DND-41 (cell line): ENCODE measurements at regions not wholly inside any gene's neighbourhood (a gene's known extent, or its start where the extent isn't known, plus 50 kb on each side); places are given as distances from the start of the nearest gene placed in this dataset.

ENCODE experiments used
- ATAC-seq: fragments of 200-7000 bp; cut with Tn5 transposase; 3 replicates; pipeline ENCODE4 v1.9.1; 2021; ENCODE audit warnings: low read depth; ENCODE audit not compliant: insufficient read depth
- DNase-seq: peaks from one replicate; pipeline ENCODE4 v3.0.0-alpha.2; 2020
- H2AFZ ChIP-seq: 2 replicates; pipeline ENCODE4 v1.6.0; 2012; ENCODE audit warnings: low read depth, low read length
- H3K27ac ChIP-seq: 2 replicates; pipeline ENCODE4 v1.5.1; 2012; ENCODE audit warnings: low read length, inconsistent platforms
- H3K27me3 ChIP-seq: fragments of 200-600 bp; sonication (generic); 2 replicates; pipeline ENCODE4 v1.6.0; 2012; ENCODE audit warnings: low read length, mild to moderate bottlenecking, inconsistent platforms; ENCODE audit not compliant: insufficient read depth, poor library complexity
- H3K36me3 ChIP-seq: 2 replicates; pipeline ENCODE4 v1.5.1; 2012; ENCODE audit warnings: low read length, inconsistent platforms; ENCODE audit not compliant: insufficient read depth
- H3K4me1 ChIP-seq: 2 replicates; pipeline ENCODE4 v1.5.1; 2012; ENCODE audit warnings: mild to moderate bottlenecking, low read length; ENCODE audit not compliant: insufficient read depth
- H3K4me2 ChIP-seq: 2 replicates; pipeline ENCODE4 v1.6.0; 2012; ENCODE audit warnings: mild to moderate bottlenecking, moderate library complexity, low read length, inconsistent platforms; ENCODE audit not compliant: insufficient read depth
- H3K4me3 ChIP-seq, 2 experiments: fragments of 200-600 bp in 1 of 2; shearing (Covaris generic) in 1 of 2; 2 replicates each; pipeline ENCODE4 v1.5.1; 2012 to 2016; ENCODE audit warnings: inconsistent platforms in 2 of 2, low read length in 2 of 2, mild to moderate bottlenecking in 2 of 2, low read depth in 1 of 2, moderate library complexity in 1 of 2
- H3K79me2 ChIP-seq: 2 replicates; pipeline ENCODE4 v1.6.0; 2012; ENCODE audit warnings: low read length, inconsistent platforms; ENCODE audit not compliant: insufficient read depth
- H3K9ac ChIP-seq: 2 replicates; pipeline ENCODE4 v1.6.0; 2012; ENCODE audit warnings: low read depth, mild to moderate bottlenecking, inconsistent platforms, low read length, moderate library complexity
- H3K9me3 ChIP-seq: 2 replicates; pipeline ENCODE4 v1.5.1; 2012; ENCODE audit warnings: low read length, moderate library complexity, mild to moderate bottlenecking, inconsistent platforms; ENCODE audit not compliant: insufficient read depth, severe bottlenecking
- H4K20me1 ChIP-seq: 2 replicates; pipeline ENCODE4 v1.6.0; 2012; ENCODE audit warnings: low read length; ENCODE audit not compliant: insufficient read depth
- CTCF ChIP-seq: IDR thresholded peaks from 2 replicates; pipeline ENCODE4 v1.5.1; 2012; ENCODE audit warnings: borderline replicate concordance, low read length, moderate library complexity, mild to moderate bottlenecking; ENCODE audit not compliant: poor library complexity, severe bottlenecking; ENCODE audit errors: extremely low read depth
- EZH2 ChIP-seq: IDR thresholded peaks from 3 replicates; pipeline ENCODE4 v1.6.1; 2012; ENCODE audit warnings: borderline replicate concordance, low read depth, mild to moderate bottlenecking, moderate library complexity, low read length, inconsistent platforms; ENCODE audit not compliant: severe bottlenecking

GRCh38 chr18:59041296-59041695, 98.4 kb upstream of the SEC11C start:
- Histone ChIP-seq H3K9ac (no peak overlapping the region), H3K4me3 (no peak overlapping the region), H3K4me2 (no peak overlapping the region), H3K27me3 (peaks cover 5% of the 10 kb centered on the region), H3K27ac (no peak overlapping the region), H3K36me3 (no peaks in the 10 kb centered on the region), H3K4me1 (no peaks in the 10 kb centered on the region), H3K9me3 (no peaks in the 10 kb centered on the region), H3K79me2 (no peaks in the 10 kb centered on the region), H2AFZ (no peak overlapping the region), H4K20me1 (no peaks in the 10 kb centered on the region)
- ATAC-seq (no peak), DNase-seq (no peak)
- TF ChIP-seq EZH2 (no peak), CTCF (no peak)

- no peak overlapping the region for H3K4me2 ChIP-seq
- H4K20me1 ChIP-seq: no peaks in the 10 kb centered on the region
- peaks cover 5% of the 10 kb centered on the region for H3K27me3 ChIP-seq
- H3K9ac ChIP-seq: no peak overlapping the region
- DNase-seq: no peak
- TF ChIP-seq EZH2 (no peak), CTCF (no peak)
- no peaks in the 10 kb centered on the region for H3K36me3 ChIP-seq
- no peaks in the 10 kb centered on the region for H3K9me3 ChIP-seq
- H3K4me3 ChIP-seq: no peak overlapping the region
- ATAC-seq: no peak
- no peaks in the 10 kb centered on the region for H3K79me2 ChIP-seq
- no peak overlapping the region for H2AFZ ChIP-seq
- H3K27ac ChIP-seq: no peak overlapping the region
- no peaks in the 10 kb centered on the region for H3K4me1 ChIP-seq
Observed at GRCh38 chr18:59041819-59042815, 97.6 kb upstream of the SEC11C start.

DNA sequence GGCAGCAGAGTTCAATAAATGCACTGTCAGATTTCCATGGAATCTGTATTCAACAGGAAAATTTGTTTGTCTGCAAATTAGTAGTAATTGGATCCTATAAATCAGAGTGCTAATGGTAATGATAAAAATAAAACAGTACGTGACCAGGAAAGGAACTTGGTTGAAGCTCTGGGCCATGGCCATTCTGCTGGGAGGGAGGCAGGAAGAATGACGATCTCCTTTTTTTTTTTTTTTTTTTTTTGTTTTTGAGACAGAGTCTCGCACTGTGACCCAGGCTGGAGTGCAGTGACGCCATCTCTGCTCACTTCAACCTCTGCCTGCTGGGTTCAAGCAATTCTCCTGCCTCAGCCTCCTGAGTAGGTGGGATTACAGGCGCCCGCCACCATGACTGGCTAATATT, 94.8 kb upstream of the SEC11C start:
- H3K36me3 ChIP-seq: no peaks in the 10 kb centered on the region
- H3K4me3 ChIP-seq: no peak overlapping the region
- no peaks in the 10 kb centered on the region for H3K4me1 ChIP-seq
- no peaks in the 10 kb centered on the region for H4K20me1 ChIP-seq
- no peak for ATAC-seq
- peaks cover 5% of the 10 kb centered on the region for H3K27me3 ChIP-seq
- DNase-seq: no peak
- no peaks in the 10 kb centered on the region for H3K9me3 ChIP-seq
- TF ChIP-seq CTCF (no peak), EZH2 (no peak)
- H3K27ac ChIP-seq: no peak overlapping the region
- no peak overlapping the region for H2AFZ ChIP-seq
- H3K4me2 ChIP-seq: no peak overlapping the region
- no peaks in the 10 kb centered on the region for H3K79me2 ChIP-seq
- H3K9ac ChIP-seq: no peak overlapping the region
